ENCODE measurements at regions not wholly inside any gene's neighbourhood (a gene's known extent, or its start where the extent isn't known, plus 50 kb on each side); places are given as distances from the start of the nearest gene placed in this dataset.
"Not testable (repeated sequence)": the region's sequence is repeated elsewhere in the genome, so short reads cannot be mapped to it uniquely, and the experiment has no call there.

- no peaks in the 10 kb centered on the region for H3K27me3 ChIP-seq (ENCODE audit: low read depth)
- H3K4me1 ChIP-seq = no peaks in the 10 kb centered on the region
- no peaks in the 10 kb centered on the region for H3K36me3 ChIP-seq
Measured at GRCh38 chr2:142395291-142395690, 264.5 kb upstream of the LRP1B start.

GRCh38 chr2:142380372-142380771 is 249.6 kb upstream of the LRP1B start:
- H3K9me3 ChIP-seq (replicated peaks) = no peaks in the 10 kb centered on the region
- intact Hi-C loops (cut with micrococcal nuclease) = no loop called here
- no peak overlapping the region for H3K27ac ChIP-seq (replicated peaks)
- H3K27me3 ChIP-seq (ENCODE audit: low read depth) = no peaks in the 10 kb centered on the region
- H3K4me3 ChIP-seq = no peak overlapping the region
- H3K36me3 ChIP-seq = no peaks in the 10 kb centered on the region
- DNase-seq = no peak
- TF ChIP-seq CTCF (IDR thresholded peaks at IDR 0.05; ENCODE audit: borderline replicate concordance) = no peak
- no peaks in the 10 kb centered on the region for H3K4me1 ChIP-seq

More at GRCh38 chr2:142395291-142395690, 264.5 kb upstream of the LRP1B start:
- no peak for TF ChIP-seq CTCF (IDR thresholded peaks at IDR 0.05; ENCODE audit: borderline replicate concordance)
- no peak overlapping the region for H3K27ac ChIP-seq (replicated peaks)
- no peak for DNase-seq
- H3K4me3 ChIP-seq = no peak overlapping the region
- intact Hi-C loops (cut with micrococcal nuclease) = no loop called here
- peaks cover 22% of the 10 kb centered on the region for H3K9me3 ChIP-seq (replicated peaks)

- H3K27ac ChIP-seq (replicated peaks); intact Hi-C loops (cut with micrococcal nuclease); H3K4me1 ChIP-seq; DNase-seq; H3K27me3 ChIP-seq (ENCODE audit: low read depth); H3K36me3 ChIP-seq; H3K9me3 ChIP-seq (replicated peaks); H3K4me3 ChIP-seq: not testable (repeated sequence)
Measured at GRCh38 chr2:142362069-142362468, 231.3 kb upstream of the LRP1B start.

- Histone ChIP-seq H3K27me3 (ENCODE audit: low read depth) (no peaks in the 10 kb centered on the region), H3K9me3 (replicated peaks) (no peaks in the 10 kb centered on the region), H3K4me1 (no peaks in the 10 kb centered on the region), H3K36me3 (no peaks in the 10 kb centered on the region), H3K4me3 (no peak overlapping the region), H3K27ac (replicated peaks) (no peak overlapping the region)
- TF ChIP-seq CTCF (IDR thresholded peaks at IDR 0.05; ENCODE audit: borderline replicate concordance) = no peak
- no peak for DNase-seq
- intact Hi-C loops (cut with micrococcal nuclease) = no loop called here
Measured at GRCh38 chr2:142347751-142348150, 216.9 kb upstream of the LRP1B start.

- no peaks in the 10 kb centered on the region for H3K4me1 ChIP-seq
- no peak overlapping the region for H3K4me3 ChIP-seq
- H3K36me3 ChIP-seq = no peaks in the 10 kb centered on the region
- no peaks in the 10 kb centered on the region for H3K27me3 ChIP-seq (ENCODE audit: low read depth)
- no peak for TF ChIP-seq CTCF (IDR thresholded peaks at IDR 0.05; ENCODE audit: borderline replicate concordance)
- intact Hi-C loops (cut with micrococcal nuclease) = no loop called here
- H3K27ac ChIP-seq (replicated peaks) = no peak overlapping the region
- no peak for DNase-seq
- peaks cover 29% of the 10 kb centered on the region for H3K9me3 ChIP-seq (replicated peaks)
Measured at GRCh38 chr2:142339261-142339660, 208.4 kb upstream of the LRP1B start.

GRCh38 chr2:142332196-142332595 is 201.4 kb upstream of the LRP1B start:
- intact Hi-C loops (cut with micrococcal nuclease) = no loop called here
- TF ChIP-seq CTCF (IDR thresholded peaks at IDR 0.05; ENCODE audit: borderline replicate concordance) = no peak
- H3K27ac ChIP-seq (replicated peaks) = no peak overlapping the region

More at GRCh38 chr2:142332196-142332595, 201.4 kb upstream of the LRP1B start:
- no peak for DNase-seq
- Histone ChIP-seq H3K4me3 (no peak overlapping the region), H3K27me3 (ENCODE audit: low read depth) (no peaks in the 10 kb centered on the region), H3K4me1 (no peaks in the 10 kb centered on the region), H3K9me3 (replicated peaks) (peaks cover 30% of the 10 kb centered on the region), H3K36me3 (no peaks in the 10 kb centered on the region)

Measured in left ventricle myocardium inferior (tissue), 1 donor.